A549 (cell line): ENCODE measurements at regions not wholly inside any gene's neighbourhood (a gene's known extent, or its start where the extent isn't known, plus 50 kb on each side); places are given as distances from the start of the nearest gene placed in this dataset.

Source experiments
- ATAC-seq, 2 experiments: fragments of 200-7000 bp in 1 of 2; fragments of >200 bp in 1 of 2; cut with Nextera tagmentation in 1 of 2; cut with Tn5 transposase in 1 of 2; 3 replicates each; pipeline versions ENCODE4 v1.8.0 to v1.9.1; 2018 to 2020; ENCODE audit warnings: mild to moderate bottlenecking in 1 of 2, moderate library complexity in 1 of 2
- CTCF ChIA-PET: fragments of 300-600 bp; sonication (Branson Sonifier 250); formaldehyde crosslinking; extraction: SDS; loops from one replicate; lab custom pipeline; 2021; ENCODE audit warnings: antibody characterized with exemption, inconsistent platforms; lab: Yijun Ruan, JAX
- POLR2A ChIA-PET: fragments of 350-600 bp; formaldehyde crosslinking; extraction: SDS; loops from one replicate; lab custom pipeline; 2021; ENCODE audit warnings: antibody characterized with exemption, inconsistent platforms; lab: Yijun Ruan, JAX
- DNase-seq, 2 experiments: peaks; one replicate each; pipeline versions ENCODE4 v3.0.0 to v3.0.0-alpha.2; 2011 to 2016; ENCODE audit warnings: low read depth in 1 of 2, low spot score in 1 of 2
- FAIRE-seq: peaks from 2 replicates; lab custom pipeline; 2011; peaks lifted over from hg19 to GRCh38; lab: Jason Lieb, UNC
- H3K27ac ChIP-seq, 2 experiments: fragments of >200 bp; sonication (Bioruptor Twin); formaldehyde crosslinking; 3 replicates each; pipeline ENCODE4 v1.5.1; 2016 to 2017
- H3K4me1 ChIP-seq: fragments of >200 bp; sonication (Bioruptor Twin); formaldehyde crosslinking; 3 replicates; pipeline ENCODE4 v1.6.1; 2016
- H3K4me2 ChIP-seq: fragments of >200 bp; sonication (Bioruptor Twin); formaldehyde crosslinking; 3 replicates; pipeline ENCODE4 v1.6.1; 2016
- H3K4me3 ChIP-seq: fragments of >200 bp; sonication (Bioruptor Twin); formaldehyde crosslinking; 3 replicates; pipeline ENCODE4 v1.5.1; 2016
- H3K9me3 ChIP-seq: fragments of >200 bp; sonication (Bioruptor Twin); formaldehyde crosslinking; 3 replicates; pipeline ENCODE4 v1.6.1; 2016
- BHLHE40 ChIP-seq: IDR thresholded peaks from 2 replicates; pipeline ENCODE4 v1.6.1; 2012; ENCODE audit warnings: low read depth, low read length, inconsistent platforms
- CBX2 ChIP-seq: fragments of 200-600 bp; sonication (generic); IDR thresholded peaks from 2 replicates; pipeline ENCODE4 v1.6.1; 2016; ENCODE audit warnings: low read depth, mild to moderate bottlenecking, borderline replicate concordance
- CEBPB ChIP-seq, 2 experiments: fragments of >200 bp in 1 of 2; sonication (Bioruptor Twin) in 1 of 2; formaldehyde crosslinking in 1 of 2; IDR thresholded peaks; 2 replicates each; pipeline ENCODE4 v1.6.1; 2012 to 2016
- CHD2 ChIP-seq: fragments of 150-350 bp; IDR thresholded peaks from 2 replicates; pipeline ENCODE4 v1.6.1; 2014; ENCODE audit warnings: low read length; ENCODE audit not compliant: partially characterized antibody
- E2F6 ChIP-seq: IDR thresholded peaks from 2 replicates; pipeline ENCODE4 v1.6.1; 2012; ENCODE audit warnings: low read depth, borderline replicate concordance
- EHMT2 ChIP-seq: fragments of 200-600 bp; sonication (generic); IDR thresholded peaks from 2 replicates; pipeline ENCODE4 v1.6.1; 2016; ENCODE audit warnings: antibody characterized with exemption, low read depth, mild to moderate bottlenecking, moderate library complexity
- ELK1 ChIP-seq: fragments of 150-350 bp; IDR thresholded peaks from 2 replicates; pipeline ENCODE4 v1.6.1; 2014; ENCODE audit warnings: low read depth, mild to moderate bottlenecking, low read length
- FOSB ChIP-seq: fragments of 250-450 bp; sonication (Bioruptor Pico); IDR thresholded peaks from 2 replicates; pipeline ENCODE4 v1.5.0; 2020; ENCODE audit warnings: mild to moderate bottlenecking, moderate library complexity
- FOSL2 ChIP-seq, 2 experiments: fragments of 450-650 bp in 1 of 2; fragments of >200 bp in 1 of 2; sonication (Bioruptor Twin) in 1 of 2; formaldehyde crosslinking; IDR thresholded peaks; 2 replicates each; pipeline versions ENCODE4 v1.5.0 to v1.6.1; 2016 to 2020; ENCODE audit warnings: mild to moderate bottlenecking in 1 of 2, moderate library complexity in 1 of 2
- GATA3 ChIP-seq: IDR thresholded peaks from 2 replicates; pipeline ENCODE4 v1.6.1; 2012; ENCODE audit warnings: borderline replicate concordance
- HDAC2 ChIP-seq: fragments of 200-600 bp; sonication (generic); IDR thresholded peaks from 2 replicates; pipeline ENCODE4 v1.6.1; 2016
- HEYL ChIP-seq: fragments of 250-450 bp; sonication (Bioruptor Pico); IDR thresholded peaks from 2 replicates; pipeline ENCODE4 v1.8.0; 2021; ENCODE audit warnings: mild to moderate bottlenecking, moderate library complexity
- HOXA7 ChIP-seq: fragments of 250-450 bp; sonication (Bioruptor Pico); IDR thresholded peaks from 2 replicates; pipeline ENCODE4 v1.5.0; 2020; ENCODE audit warnings: mild to moderate bottlenecking, moderate library complexity
- JUNB ChIP-seq: fragments of >200 bp; sonication (Bioruptor Twin); formaldehyde crosslinking; IDR thresholded peaks from 2 replicates; pipeline ENCODE4 v1.6.1; 2016
- KDM1A ChIP-seq: fragments of 200-600 bp; sonication (generic); IDR thresholded peaks from 2 replicates; pipeline ENCODE4 v1.6.1; 2016; ENCODE audit warnings: low read depth, mild to moderate bottlenecking
- MAFK ChIP-seq: fragments of 450-650 bp; IDR thresholded peaks from 2 replicates; pipeline ENCODE4 v1.6.1; 2014; ENCODE audit not compliant: partially characterized antibody
- MAZ ChIP-seq: fragments of 150-350 bp; IDR thresholded peaks from 2 replicates; pipeline ENCODE4 v1.6.1; 2014; ENCODE audit warnings: antibody characterized with exemption, low read depth, low read length, borderline replicate concordance
- NPAS2 ChIP-seq: fragments of 250-450 bp; sonication (Bioruptor Pico); IDR thresholded peaks from 2 replicates; pipeline ENCODE4 v1.8.0; 2022; ENCODE audit warnings: mild to moderate bottlenecking, moderate library complexity, borderline replicate concordance
- NR3C1 ChIP-seq: fragments of >200 bp; sonication (Bioruptor Twin); formaldehyde crosslinking; IDR thresholded peaks from 3 replicates; pipeline ENCODE4 v1.6.1; 2017
- PHF8 ChIP-seq: fragments of 200-600 bp; sonication (generic); IDR thresholded peaks from 2 replicates; pipeline ENCODE4 v1.6.1; 2016; ENCODE audit warnings: low read depth, mild to moderate bottlenecking, antibody characterized with exemption, moderate library complexity, borderline replicate concordance
- RAD21 ChIP-seq, 2 experiments: fragments of >200 bp in 1 of 2; sonication (Bioruptor Twin) in 1 of 2; formaldehyde crosslinking in 1 of 2; IDR thresholded peaks in 1 of 2; conservative IDR thresholded peaks in 1 of 2; 2 replicates in 1 of 2; 3 replicates in 1 of 2; pipeline ENCODE4 v1.6.1; 2012 to 2018; ENCODE audit warnings: inconsistent platforms in 1 of 2
- REST ChIP-seq: fragments of 200-600 bp; sonication (generic); IDR thresholded peaks from 2 replicates; pipeline ENCODE4 v1.6.1; 2016; ENCODE audit warnings: antibody characterized with exemption, mild to moderate bottlenecking, moderate library complexity
- TFCP2L1 ChIP-seq: fragments of 250-450 bp; sonication (Bioruptor Pico); IDR thresholded peaks from 2 replicates; pipeline ENCODE4 v1.5.0; 2021; ENCODE audit warnings: mild to moderate bottlenecking
- ZC3H11A ChIP-seq: fragments of 450-650 bp; IDR thresholded peaks from 2 replicates; pipeline ENCODE4 v1.6.1; 2014; ENCODE audit warnings: antibody characterized with exemption, mild to moderate bottlenecking
- ZNF302 ChIP-seq: fragments of 250-450 bp; sonication (Bioruptor Pico); IDR thresholded peaks from 2 replicates; pipeline ENCODE4 v1.9.0; 2021; ENCODE audit warnings: inconsistent platforms, mild to moderate bottlenecking, moderate library complexity
- ZSCAN20 ChIP-seq: fragments of 250-450 bp; sonication (Bioruptor Pico); IDR thresholded peaks from 2 replicates; pipeline ENCODE4 v1.8.0; 2022; ENCODE audit warnings: mild to moderate bottlenecking, moderate library complexity
- WGBS: methylation state at CpG from one replicate; pipeline ENCODE4 v1.1.6; 2017; ENCODE audit errors: missing lambda C conversion rate; 5-methylcytosine and 5-hydroxymethylcytosine counted together
- TF ChIP-seq, protein P1 (sequence below): fragments of >200 bp; sonication (Bioruptor Twin); formaldehyde crosslinking; IDR thresholded peaks from 3 replicates; pipeline ENCODE4 v1.5.1; 2016
- TF ChIP-seq, protein P2 (sequence below): fragments of >200 bp; sonication (Bioruptor Twin); formaldehyde crosslinking; IDR thresholded peaks from 2 replicates; pipeline ENCODE4 v1.6.1; 2016

DNA sequence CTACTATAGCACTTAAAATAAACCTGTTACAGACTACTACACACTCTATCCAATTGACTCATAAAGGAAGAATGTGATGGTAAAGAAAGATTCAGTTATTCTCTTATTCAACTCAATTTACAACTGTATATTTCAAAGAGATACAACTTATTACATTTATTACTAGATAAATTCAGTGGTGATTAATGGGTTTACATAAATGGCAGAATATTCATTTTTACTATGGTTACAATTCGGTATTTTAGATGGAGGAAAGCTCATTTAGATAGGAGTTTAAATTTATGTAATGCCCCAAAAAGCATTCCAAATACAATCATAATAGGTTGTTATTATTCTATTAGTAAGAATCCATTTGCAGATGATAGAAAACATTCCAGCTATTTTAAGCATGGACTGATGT lies 439.1 kb upstream of the OPRM1 start:
- no peak overlapping the region for H3K4me3 ChIP-seq
- FAIRE-seq, result no peak
- WGBS, result 13% methylated on average over 1 of the region's 1 CpG
- H3K4me1 ChIP-seq, result no peaks in the 10 kb centered on the region
- no peak overlapping the region for H3K4me2 ChIP-seq
- H3K9me3 ChIP-seq, result no peaks in the 10 kb centered on the region
- DNase-seq, result no peak
- TF ChIP-seq FOSB (CRISPR knock-in tag) (no peak), PHF8 (no peak), EHMT2 (no peak), ZNF302 (CRISPR knock-in tag) (no peak), MAFK (no peak), E2F6 (no peak), FOSL2 (IDR thresholded peaks at IDR 0.05) (no peak), FOSL2 (CRISPR knock-in tag; IDR thresholded peaks at IDR 0.05) (no peak), ZC3H11A (no peak), HEYL (CRISPR knock-in tag) (no peak), CHD2 (no peak), BHLHE40 (no peak), CBX2 (no peak)
- TF ChIP-seq, protein P1, sequence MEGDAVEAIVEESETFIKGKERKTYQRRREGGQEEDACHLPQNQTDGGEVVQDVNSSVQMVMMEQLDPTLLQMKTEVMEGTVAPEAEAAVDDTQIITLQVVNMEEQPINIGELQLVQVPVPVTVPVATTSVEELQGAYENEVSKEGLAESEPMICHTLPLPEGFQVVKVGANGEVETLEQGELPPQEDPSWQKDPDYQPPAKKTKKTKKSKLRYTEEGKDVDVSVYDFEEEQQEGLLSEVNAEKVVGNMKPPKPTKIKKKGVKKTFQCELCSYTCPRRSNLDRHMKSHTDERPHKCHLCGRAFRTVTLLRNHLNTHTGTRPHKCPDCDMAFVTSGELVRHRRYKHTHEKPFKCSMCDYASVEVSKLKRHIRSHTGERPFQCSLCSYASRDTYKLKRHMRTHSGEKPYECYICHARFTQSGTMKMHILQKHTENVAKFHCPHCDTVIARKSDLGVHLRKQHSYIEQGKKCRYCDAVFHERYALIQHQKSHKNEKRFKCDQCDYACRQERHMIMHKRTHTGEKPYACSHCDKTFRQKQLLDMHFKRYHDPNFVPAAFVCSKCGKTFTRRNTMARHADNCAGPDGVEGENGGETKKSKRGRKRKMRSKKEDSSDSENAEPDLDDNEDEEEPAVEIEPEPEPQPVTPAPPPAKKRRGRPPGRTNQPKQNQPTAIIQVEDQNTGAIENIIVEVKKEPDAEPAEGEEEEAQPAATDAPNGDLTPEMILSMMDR, result no peak
- TF ChIP-seq, protein P2, sequence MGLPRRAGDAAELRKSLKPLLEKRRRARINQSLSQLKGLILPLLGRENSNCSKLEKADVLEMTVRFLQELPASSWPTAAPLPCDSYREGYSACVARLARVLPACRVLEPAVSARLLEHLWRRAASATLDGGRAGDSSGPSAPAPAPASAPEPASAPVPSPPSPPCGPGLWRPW, result no peak
- no peak for ATAC-seq
- POLR2A ChIA-PET, result no interaction called here
- H3K27ac ChIP-seq, result no peak overlapping the region
- CTCF ChIA-PET, result no interaction called here

- FAIRE-seq (no peak), ATAC-seq (no peak), DNase-seq (no peak)
- Histone ChIP-seq H3K27ac (no peak overlapping the region), H3K4me1 (no peaks in the 10 kb centered on the region), H3K4me3 (no peak overlapping the region), H3K9me3 (no peaks in the 10 kb centered on the region), H3K4me2 (no peak overlapping the region)
- 11% methylated on average over 2 of the region's 2 CpGs for WGBS
- ChIA-PET CTCF (no interaction called here), POLR2A (no interaction called here)
- TF ChIP-seq HOXA7 (no peak), ZNF302 (CRISPR knock-in tag) (no peak), E2F6 (no peak), JUNB (no peak), RAD21 (conservative IDR thresholded peaks at IDR 0.05 in 1 of 2, IDR thresholded peaks at IDR 0.05 in 1 of 2) (no peak), ZSCAN20 (CRISPR knock-in tag) (no peak), NR3C1 (no peak), MAFK (no peak)
These were observed 443.1 kb upstream of the OPRM1 start for GRCh38 chr6:153595903-153596302.

DNA sequence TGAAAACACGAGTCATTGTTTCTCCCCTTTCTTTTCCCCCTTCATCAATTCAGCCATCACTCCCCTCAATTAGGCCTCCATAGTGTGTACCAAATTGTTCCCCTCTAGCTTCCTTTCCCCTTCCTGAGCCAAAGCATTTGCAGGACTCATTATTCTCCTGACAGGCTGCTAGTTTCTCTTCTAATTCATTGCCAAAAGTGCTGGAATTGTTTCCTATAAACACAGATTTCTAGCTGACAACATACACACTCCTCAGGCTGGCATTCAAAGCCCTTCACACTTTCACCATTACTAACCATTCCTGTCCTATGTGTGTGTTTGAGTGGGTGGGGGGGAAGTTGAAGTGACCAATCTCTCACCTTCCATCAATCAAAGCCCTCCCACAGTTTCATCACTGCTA lies 444.2 kb upstream of the OPRM1 start:
- POLR2A ChIA-PET, result no interaction called here
- H3K4me1 ChIP-seq, result no peaks in the 10 kb centered on the region
- FAIRE-seq (no peak), DNase-seq (no peak), ATAC-seq (no peak)
- 0% methylated on average over 1 of the region's 1 CpG for WGBS
- no peak overlapping the region for H3K4me2 ChIP-seq
- H3K9me3 ChIP-seq, result no peaks in the 10 kb centered on the region
- no peak overlapping the region for H3K27ac ChIP-seq
- CTCF ChIA-PET, result no interaction called here
- no peak overlapping the region for H3K4me3 ChIP-seq
- TF ChIP-seq KDM1A (no peak), CBX2 (no peak), REST (no peak), PHF8 (no peak), GATA3 (no peak), MAZ (no peak), ELK1 (no peak), CEBPB (IDR thresholded peaks at IDR 0.05) (no peak), HDAC2 (no peak), NPAS2 (CRISPR knock-in tag) (no peak), TFCP2L1 (no peak)
